ENCODE measurements at regions not wholly inside any gene's neighbourhood (a gene's known extent, or its start where the extent isn't known, plus 50 kb on each side); places are given as distances from the start of the nearest gene placed in this dataset.
A peak's percentile ranks its signal among the peaks of the same experiment; 100 is the strongest.

DNA sequence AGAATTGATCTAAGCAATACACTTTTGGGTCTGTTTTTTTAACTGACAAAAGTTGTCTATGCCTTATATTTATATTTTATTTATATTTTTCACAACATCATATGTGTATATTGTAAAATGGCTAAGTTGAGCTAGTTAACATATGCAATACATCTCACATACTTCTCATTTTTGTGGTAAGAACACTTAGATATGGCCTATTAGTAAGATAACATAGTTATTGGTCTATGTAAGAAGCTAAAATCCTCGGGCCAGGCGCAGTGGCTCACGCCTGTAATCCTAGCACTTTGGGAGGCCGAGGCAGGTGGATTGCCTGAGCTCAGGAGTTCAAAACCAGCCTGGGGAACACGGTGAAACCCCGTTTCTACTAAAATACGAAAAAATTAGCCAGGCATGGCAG is 275.6 kb upstream of the ID2 start:
- Histone ChIP-seq H3K27ac (ENCODE audit: low read length) (no peak overlapping the region), H3K4me2 (ENCODE audit: low read depth, low read length) (no peak overlapping the region), H3K4me1 (ENCODE audit: low read length) (peaks cover 16% of the 10 kb centered on the region), H3K9ac (ENCODE audit: low read length) (no peak overlapping the region), H3F3A (ENCODE audit: insufficient read depth, low read length) (peaks cover 15% of the 10 kb centered on the region), H3K9me2 (replicated peaks; ENCODE audit: insufficient read depth, low read length) (no peaks in the 10 kb centered on the region), H3K27me3 (replicated peaks; ENCODE audit: insufficient read depth, low read length) (peaks cover 53% of the 10 kb centered on the region), H2AFZ (ENCODE audit: low read length) (no peak overlapping the region), H4K20me1 (ENCODE audit: insufficient read depth, low read length) (no peaks in the 10 kb centered on the region), H3K9me3 (replicated peaks; ENCODE audit: insufficient read depth, low read length) (no peaks in the 10 kb centered on the region), H3K36me3 (replicated peaks; ENCODE audit: insufficient read depth, low read length) (no peaks in the 10 kb centered on the region), H3K79me2 (ENCODE audit: low read length) (no peaks in the 10 kb centered on the region), H3K4me3 (ENCODE audit: low read length) (no peak overlapping the region)
- DNase-seq, result no peak
- no peak for TF ChIP-seq EZH2phosphoT487 (IDR thresholded peaks at IDR 0.05; ENCODE audit: low read length)
- TF ChIP-seq, protein P1, sequence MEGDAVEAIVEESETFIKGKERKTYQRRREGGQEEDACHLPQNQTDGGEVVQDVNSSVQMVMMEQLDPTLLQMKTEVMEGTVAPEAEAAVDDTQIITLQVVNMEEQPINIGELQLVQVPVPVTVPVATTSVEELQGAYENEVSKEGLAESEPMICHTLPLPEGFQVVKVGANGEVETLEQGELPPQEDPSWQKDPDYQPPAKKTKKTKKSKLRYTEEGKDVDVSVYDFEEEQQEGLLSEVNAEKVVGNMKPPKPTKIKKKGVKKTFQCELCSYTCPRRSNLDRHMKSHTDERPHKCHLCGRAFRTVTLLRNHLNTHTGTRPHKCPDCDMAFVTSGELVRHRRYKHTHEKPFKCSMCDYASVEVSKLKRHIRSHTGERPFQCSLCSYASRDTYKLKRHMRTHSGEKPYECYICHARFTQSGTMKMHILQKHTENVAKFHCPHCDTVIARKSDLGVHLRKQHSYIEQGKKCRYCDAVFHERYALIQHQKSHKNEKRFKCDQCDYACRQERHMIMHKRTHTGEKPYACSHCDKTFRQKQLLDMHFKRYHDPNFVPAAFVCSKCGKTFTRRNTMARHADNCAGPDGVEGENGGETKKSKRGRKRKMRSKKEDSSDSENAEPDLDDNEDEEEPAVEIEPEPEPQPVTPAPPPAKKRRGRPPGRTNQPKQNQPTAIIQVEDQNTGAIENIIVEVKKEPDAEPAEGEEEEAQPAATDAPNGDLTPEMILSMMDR (IDR thresholded peaks at IDR 0.05; ENCODE audit: low read length), result no peak
- no peak for TF ChIP-seq EZH2 (optimal IDR thresholded peaks at IDR 0.05; ENCODE audit: low read depth, low read length)

DNA sequence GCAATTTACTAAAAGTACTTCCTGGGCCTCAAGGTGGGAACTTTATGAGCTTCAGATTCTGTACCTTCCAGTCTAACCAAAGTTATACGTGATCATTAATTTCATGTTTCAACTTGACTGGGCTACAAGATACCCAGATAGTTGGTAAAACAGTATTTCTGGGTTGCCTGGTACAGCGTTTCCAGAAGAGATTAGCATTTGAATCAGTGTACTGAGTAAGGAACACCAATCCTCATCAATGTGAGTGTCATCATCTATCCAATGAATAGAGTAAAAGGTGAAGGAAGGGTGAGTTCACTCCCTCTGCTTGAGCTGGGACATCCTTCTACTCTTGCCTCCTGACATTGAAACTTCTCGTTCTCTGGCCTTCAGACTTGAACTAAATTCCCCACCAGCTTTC is 274.5 kb upstream of the ID2 start:
- Histone ChIP-seq H3F3A (ENCODE audit: insufficient read depth, low read length) (peaks cover 15% of the 10 kb centered on the region), H4K20me1 (ENCODE audit: insufficient read depth, low read length) (no peaks in the 10 kb centered on the region), H2AFZ (ENCODE audit: low read length) (no peak overlapping the region), H3K4me3 (ENCODE audit: low read length) (no peak overlapping the region), H3K27me3 (replicated peaks; ENCODE audit: insufficient read depth, low read length) (peaks cover 64% of the 10 kb centered on the region), H3K27ac (ENCODE audit: low read length) (no peak overlapping the region), H3K9me2 (replicated peaks; ENCODE audit: insufficient read depth, low read length) (no peaks in the 10 kb centered on the region), H3K4me1 (ENCODE audit: low read length) (peaks cover 16% of the 10 kb centered on the region), H3K9me3 (replicated peaks; ENCODE audit: insufficient read depth, low read length) (no peaks in the 10 kb centered on the region), H3K79me2 (ENCODE audit: low read length) (no peaks in the 10 kb centered on the region), H3K4me2 (ENCODE audit: low read depth, low read length) (no peak overlapping the region), H3K9ac (ENCODE audit: low read length) (no peak overlapping the region), H3K36me3 (replicated peaks; ENCODE audit: insufficient read depth, low read length) (no peaks in the 10 kb centered on the region)
- DNase-seq, result no peak
- TF ChIP-seq, protein P1 (IDR thresholded peaks at IDR 0.05; ENCODE audit: low read length), result no peak
- no peak for TF ChIP-seq EZH2 (optimal IDR thresholded peaks at IDR 0.05; ENCODE audit: low read depth, low read length)
- no peak for TF ChIP-seq EZH2phosphoT487 (IDR thresholded peaks at IDR 0.05; ENCODE audit: low read length)

DNA sequence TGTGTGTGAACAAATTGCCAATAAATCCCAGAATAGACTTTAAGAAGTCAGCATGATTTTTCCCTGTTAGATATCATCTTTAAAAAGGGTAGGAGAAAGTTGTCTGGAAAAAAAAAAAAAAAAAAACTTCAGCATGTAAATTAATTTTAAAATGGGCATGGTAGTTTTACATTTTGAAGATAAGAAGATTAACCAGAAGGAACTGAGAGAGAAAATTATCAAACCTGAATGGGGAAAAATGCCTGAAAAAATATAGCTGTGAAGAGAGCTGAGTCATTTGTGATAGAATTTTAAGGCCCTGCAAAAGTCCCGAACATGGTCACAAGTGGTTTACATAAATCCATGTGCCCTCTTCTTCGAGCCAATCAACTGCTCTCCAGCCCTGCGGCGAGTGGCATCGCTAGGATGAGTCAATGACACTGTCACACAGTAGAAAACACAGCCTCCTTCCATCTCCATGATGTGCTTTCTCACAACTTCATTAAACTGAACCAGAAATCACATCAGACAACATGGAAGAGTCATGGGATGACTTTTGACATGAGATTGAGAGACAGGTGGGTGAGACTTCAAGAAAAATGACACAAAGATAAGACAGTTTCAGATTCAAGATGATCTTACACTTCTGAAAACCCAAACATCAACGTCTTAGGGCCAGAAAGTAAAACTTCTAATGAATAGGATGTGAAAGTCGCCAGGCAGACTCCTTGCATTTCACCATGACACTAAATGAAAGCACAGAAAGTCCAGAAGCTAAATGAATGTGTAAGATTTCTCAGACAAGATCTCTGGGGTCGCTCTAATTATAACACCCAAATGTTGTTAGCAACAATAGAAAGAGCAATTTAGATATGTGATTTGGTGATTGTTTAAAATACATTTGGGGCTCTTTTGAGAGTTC is 273.0 kb upstream of the ID2 start:
- Histone ChIP-seq H4K20me1 (ENCODE audit: insufficient read depth, low read length) (no peaks in the 10 kb centered on the region), H3K4me3 (ENCODE audit: low read length) (peak overlapping the region; percentile 11; the same call in 1 of the 2 replicates), H3K4me1 (ENCODE audit: low read length) (peaks cover 16% of the 10 kb centered on the region), H3K36me3 (replicated peaks; ENCODE audit: insufficient read depth, low read length) (no peaks in the 10 kb centered on the region), H3K27me3 (replicated peaks; ENCODE audit: insufficient read depth, low read length) (peaks cover 74% of the 10 kb centered on the region), H3F3A (ENCODE audit: insufficient read depth, low read length) (peaks cover 15% of the 10 kb centered on the region), H3K27ac (ENCODE audit: low read length) (peak overlapping the region; percentile 2; the same call in 1 of the 2 replicates), H2AFZ (ENCODE audit: low read length) (no peak overlapping the region), H3K4me2 (ENCODE audit: low read depth, low read length) (peak overlapping the region; percentile 35), H3K9me3 (replicated peaks; ENCODE audit: insufficient read depth, low read length) (no peaks in the 10 kb centered on the region), H3K79me2 (ENCODE audit: low read length) (no peaks in the 10 kb centered on the region), H3K9ac (ENCODE audit: low read length) (no peak overlapping the region), H3K9me2 (replicated peaks; ENCODE audit: insufficient read depth, low read length) (no peaks in the 10 kb centered on the region)
- peak; percentile 75 for DNase-seq
- TF ChIP-seq, protein P1 (IDR thresholded peaks at IDR 0.05; ENCODE audit: low read length), result no peak
- TF ChIP-seq EZH2 (optimal IDR thresholded peaks at IDR 0.05; ENCODE audit: low read depth, low read length) (no peak), EZH2phosphoT487 (IDR thresholded peaks at IDR 0.05; ENCODE audit: low read length) (peak; percentile 69; the same call in 1 of the 2 replicates)
